ENCODE measurements at regions not wholly inside any gene's neighbourhood (a gene's known extent, or its start where the extent isn't known, plus 50 kb on each side); places are given as distances from the start of the nearest gene placed in this dataset.

- no peak for FAIRE-seq
Measured at GRCh38 chr3:18295171-18295920, 129.8 kb downstream of the SATB1 start.

GRCh38 chr3:18290157-18290556 lies 135.0 kb downstream of the SATB1 start:
- no peak for FAIRE-seq

GRCh38 chr3:18288243-18288642 lies 136.9 kb downstream of the SATB1 start:
- FAIRE-seq, result no peak

- FAIRE-seq, result no peak
Measured at GRCh38 chr3:18284716-18285115, 140.4 kb downstream of the SATB1 start.

- FAIRE-seq, result no peak
Measured at GRCh38 chr3:18283680-18284079, 141.5 kb downstream of the SATB1 start.

GRCh38 chr3:18282507-18282906 lies 142.6 kb downstream of the SATB1 start:
- no peak for FAIRE-seq

- no peak for FAIRE-seq
Measured at GRCh38 chr3:18279226-18279737, 145.9 kb downstream of the SATB1 start.

- no peak for FAIRE-seq
Measured at GRCh38 chr3:18264853-18265252, 160.3 kb downstream of the SATB1 start.

GRCh38 chr3:18264361-18264760 lies 160.8 kb downstream of the SATB1 start:
- no peak for FAIRE-seq

GRCh38 chr3:18258492-18258891 lies 166.6 kb downstream of the SATB1 start:
- no peak for FAIRE-seq

GRCh38 chr3:18252578-18252977 lies 172.6 kb downstream of the SATB1 start:
- FAIRE-seq, result no peak

- no peak for FAIRE-seq
Measured at GRCh38 chr3:18250991-18251390, 174.1 kb downstream of the SATB1 start.

GRCh38 chr3:18249126-18249525 lies 176.0 kb downstream of the SATB1 start:
- FAIRE-seq, result no peak

- no peak for FAIRE-seq
Measured at GRCh38 chr3:18247776-18248310, 177.3 kb downstream of the SATB1 start.

- FAIRE-seq, result no peak
Measured at GRCh38 chr3:18247139-18247695, 177.9 kb downstream of the SATB1 start.

GRCh38 chr3:18246336-18247060 lies 178.6 kb downstream of the SATB1 start:
- FAIRE-seq, result no peak

- no peak for FAIRE-seq
Measured at GRCh38 chr3:18245721-18246120, 179.4 kb downstream of the SATB1 start.

GRCh38 chr3:18241837-18242236 lies 183.3 kb downstream of the SATB1 start:
- FAIRE-seq, result no peak

- no peak for FAIRE-seq
Measured at GRCh38 chr3:18239674-18240073, 185.5 kb downstream of the SATB1 start.

GRCh38 chr3:18238746-18239331 lies 186.3 kb downstream of the SATB1 start:
- no peak for FAIRE-seq

GRCh38 chr3:18238332-18238731 lies 186.8 kb downstream of the SATB1 start:
- no peak for FAIRE-seq

GRCh38 chr3:18237251-18238005 lies 187.7 kb downstream of the SATB1 start:
- FAIRE-seq, result peak; percentile 91

Data from islet of Langerhans (tissue), 1 donor.